ENCODE measurements at regions not wholly inside any gene's neighbourhood (a gene's known extent, or its start where the extent isn't known, plus 50 kb on each side); places are given as distances from the start of the nearest gene placed in this dataset.

DNA sequence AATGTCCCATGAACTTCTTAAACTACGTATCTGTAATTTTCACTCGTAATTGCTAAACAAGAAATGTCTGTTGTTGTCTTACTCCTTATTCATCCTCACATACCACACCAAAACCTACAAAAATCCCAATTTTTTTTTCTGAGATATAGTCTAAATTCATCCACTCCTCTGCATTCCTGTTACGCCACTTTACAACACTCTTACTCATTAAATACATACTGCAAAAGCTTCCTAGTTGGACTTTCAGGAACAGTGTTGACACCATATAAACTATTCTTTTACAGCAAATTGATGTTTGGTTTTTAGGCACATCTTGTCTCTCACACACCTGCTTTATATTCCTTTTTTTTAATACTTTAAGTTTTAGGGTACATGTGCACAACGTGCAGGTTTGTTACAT lies 934.9 kb upstream of the CADM2 start:
- TF ChIP-seq, protein P1, sequence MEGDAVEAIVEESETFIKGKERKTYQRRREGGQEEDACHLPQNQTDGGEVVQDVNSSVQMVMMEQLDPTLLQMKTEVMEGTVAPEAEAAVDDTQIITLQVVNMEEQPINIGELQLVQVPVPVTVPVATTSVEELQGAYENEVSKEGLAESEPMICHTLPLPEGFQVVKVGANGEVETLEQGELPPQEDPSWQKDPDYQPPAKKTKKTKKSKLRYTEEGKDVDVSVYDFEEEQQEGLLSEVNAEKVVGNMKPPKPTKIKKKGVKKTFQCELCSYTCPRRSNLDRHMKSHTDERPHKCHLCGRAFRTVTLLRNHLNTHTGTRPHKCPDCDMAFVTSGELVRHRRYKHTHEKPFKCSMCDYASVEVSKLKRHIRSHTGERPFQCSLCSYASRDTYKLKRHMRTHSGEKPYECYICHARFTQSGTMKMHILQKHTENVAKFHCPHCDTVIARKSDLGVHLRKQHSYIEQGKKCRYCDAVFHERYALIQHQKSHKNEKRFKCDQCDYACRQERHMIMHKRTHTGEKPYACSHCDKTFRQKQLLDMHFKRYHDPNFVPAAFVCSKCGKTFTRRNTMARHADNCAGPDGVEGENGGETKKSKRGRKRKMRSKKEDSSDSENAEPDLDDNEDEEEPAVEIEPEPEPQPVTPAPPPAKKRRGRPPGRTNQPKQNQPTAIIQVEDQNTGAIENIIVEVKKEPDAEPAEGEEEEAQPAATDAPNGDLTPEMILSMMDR (IDR thresholded peaks at IDR 0.05; ENCODE audit: low read length) = no peak
- TF ChIP-seq EZH2 (IDR thresholded peaks at IDR 0.05; ENCODE audit: borderline replicate concordance, low read length) = no peak
- Histone ChIP-seq H3K27me3 (ENCODE audit: insufficient read depth, low read length) (no peaks in the 10 kb centered on the region), H3K4me3 (ENCODE audit: low read depth, low read length, poor library complexity, severe bottlenecking) (no peak overlapping the region), H3K36me3 (ENCODE audit: insufficient read depth, low read length) (no peaks in the 10 kb centered on the region), H3K9ac (ENCODE audit: low read length) (no peak overlapping the region), H3K4me2 (ENCODE audit: low read length) (no peak overlapping the region), H3K4me1 (ENCODE audit: insufficient read depth, low read length, severe bottlenecking) (no peaks in the 10 kb centered on the region), H3K79me2 (ENCODE audit: insufficient read depth, low read length) (no peaks in the 10 kb centered on the region), H3K9me2 (ENCODE audit: low read depth, low read length) (no peaks in the 10 kb centered on the region; the same call in 1 of the 2 replicates), H3K27ac (ENCODE audit: low read depth, low read length, poor library complexity, severe bottlenecking) (no peak overlapping the region), H3F3A (ENCODE audit: insufficient read depth, low read length) (no peaks in the 10 kb centered on the region), H3K9me3 (ENCODE audit: low read length) (no peaks in the 10 kb centered on the region), H4K20me1 (ENCODE audit: insufficient read depth, low read length) (no peaks in the 10 kb centered on the region), H2AFZ (ENCODE audit: low read length) (no peak overlapping the region)

DNA sequence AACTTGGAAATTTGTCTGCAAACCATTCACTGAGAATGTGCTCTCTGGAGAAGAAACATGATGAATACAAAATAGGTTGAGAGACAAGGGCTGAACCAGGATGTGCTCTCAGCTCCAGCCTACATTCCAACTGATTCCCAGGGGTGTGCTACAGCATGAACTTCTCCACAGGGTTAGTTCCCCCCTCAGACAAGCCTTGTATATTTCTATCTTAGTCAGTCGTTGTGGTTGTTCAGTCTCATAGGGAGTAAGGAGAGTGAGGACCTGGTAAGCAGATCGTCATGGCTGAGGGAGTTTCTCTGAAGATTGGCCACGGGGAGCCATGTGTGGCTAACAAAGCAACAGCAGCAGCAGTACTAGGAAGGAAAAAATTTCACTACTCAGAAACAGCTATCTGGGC lies 919.7 kb upstream of the CADM2 start:
- no peak overlapping the region for H3K4me3 ChIP-seq (ENCODE audit: low read depth, low read length, poor library complexity, severe bottlenecking)
- no peaks in the 10 kb centered on the region for H3K9me3 ChIP-seq (ENCODE audit: low read length)
- H3K79me2 ChIP-seq (ENCODE audit: insufficient read depth, low read length) = no peaks in the 10 kb centered on the region
- no peak overlapping the region for H3K4me2 ChIP-seq (ENCODE audit: low read length)
- H3K4me1 ChIP-seq (ENCODE audit: insufficient read depth, low read length, severe bottlenecking) = no peaks in the 10 kb centered on the region
- H3K9ac ChIP-seq (ENCODE audit: low read length) = no peak overlapping the region
- no peak for TF ChIP-seq EZH2 (IDR thresholded peaks at IDR 0.05; ENCODE audit: borderline replicate concordance, low read length)
- no peaks in the 10 kb centered on the region for H3K27me3 ChIP-seq (ENCODE audit: insufficient read depth, low read length)
- no peaks in the 10 kb centered on the region for H3K36me3 ChIP-seq (ENCODE audit: insufficient read depth, low read length)
- H2AFZ ChIP-seq (ENCODE audit: low read length) = no peak overlapping the region
- H3F3A ChIP-seq (ENCODE audit: insufficient read depth, low read length) = no peaks in the 10 kb centered on the region
- H3K9me2 ChIP-seq (ENCODE audit: low read depth, low read length) = no peaks in the 10 kb centered on the region
- no peaks in the 10 kb centered on the region for H4K20me1 ChIP-seq (ENCODE audit: insufficient read depth, low read length)
- no peak overlapping the region for H3K27ac ChIP-seq (ENCODE audit: low read depth, low read length, poor library complexity, severe bottlenecking)

DNA sequence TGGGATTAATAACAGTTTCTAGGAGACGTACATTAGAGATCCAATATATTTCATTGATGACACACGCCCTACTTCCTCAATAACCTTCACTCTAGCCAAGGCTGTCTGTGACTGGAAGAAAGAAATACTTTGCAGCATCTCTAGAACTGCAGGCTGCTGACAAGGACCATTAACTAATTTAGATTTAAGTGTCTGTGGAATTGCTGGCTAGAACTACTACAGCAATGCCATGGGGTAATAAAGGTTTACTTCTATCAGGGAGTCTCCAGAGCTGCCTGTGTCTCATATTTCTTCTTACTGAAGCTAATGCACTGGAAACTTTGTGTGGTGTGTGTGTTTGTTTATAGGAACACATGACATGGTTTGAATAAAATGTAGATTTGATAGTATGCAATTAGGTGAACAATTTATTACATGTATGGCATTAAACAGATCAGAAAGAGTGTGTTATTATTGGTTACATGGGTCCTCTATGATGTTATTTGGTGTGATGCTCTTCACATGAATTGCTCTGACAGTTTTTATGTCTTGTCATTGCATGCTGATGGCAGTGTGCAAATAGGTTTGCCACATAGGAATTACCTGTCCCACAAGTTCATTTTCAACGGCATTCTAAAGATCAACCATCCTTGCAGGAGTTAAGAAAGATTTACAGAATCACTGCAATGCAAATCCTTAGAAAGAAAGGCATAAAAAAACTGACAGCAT lies 916.2 kb upstream of the CADM2 start:
- Histone ChIP-seq H3F3A (ENCODE audit: insufficient read depth, low read length) (no peaks in the 10 kb centered on the region), H3K4me3 (ENCODE audit: low read depth, low read length, poor library complexity, severe bottlenecking) (no peak overlapping the region), H3K9ac (ENCODE audit: low read length) (no peak overlapping the region), H3K9me3 (ENCODE audit: low read length) (no peaks in the 10 kb centered on the region), H3K4me1 (ENCODE audit: insufficient read depth, low read length, severe bottlenecking) (no peaks in the 10 kb centered on the region), H3K79me2 (ENCODE audit: insufficient read depth, low read length) (no peaks in the 10 kb centered on the region), H4K20me1 (ENCODE audit: insufficient read depth, low read length) (no peaks in the 10 kb centered on the region), H3K36me3 (ENCODE audit: insufficient read depth, low read length) (no peaks in the 10 kb centered on the region), H3K9me2 (ENCODE audit: low read depth, low read length) (no peaks in the 10 kb centered on the region), H3K27ac (ENCODE audit: low read depth, low read length, poor library complexity, severe bottlenecking) (no peak overlapping the region), H3K27me3 (ENCODE audit: insufficient read depth, low read length) (no peaks in the 10 kb centered on the region), H3K4me2 (ENCODE audit: low read length) (no peak overlapping the region), H2AFZ (ENCODE audit: low read length) (no peak overlapping the region)
- TF ChIP-seq EZH2 (IDR thresholded peaks at IDR 0.05; ENCODE audit: borderline replicate concordance, low read length) = no peak
- TF ChIP-seq, protein P1 (IDR thresholded peaks at IDR 0.05; ENCODE audit: low read length) = no peak

DNA sequence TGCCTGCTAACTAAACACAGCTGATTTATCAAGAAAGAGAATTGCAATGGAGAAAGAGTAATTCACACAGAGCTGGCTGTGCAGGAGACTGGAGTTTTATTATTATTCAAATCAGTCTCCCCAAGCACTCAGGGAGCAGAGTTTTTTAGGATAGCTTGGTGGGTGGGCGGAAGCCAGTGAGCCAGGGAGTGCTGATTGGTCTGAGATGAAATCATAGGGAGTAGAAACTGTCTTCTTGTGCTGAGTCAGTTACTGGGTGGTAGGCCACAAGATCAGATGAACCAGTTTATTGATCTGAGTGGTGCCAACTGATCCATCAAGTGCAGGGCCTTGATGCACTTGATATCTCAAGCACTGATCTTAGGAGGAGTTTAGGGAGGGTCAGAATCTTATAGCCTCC lies 891.9 kb upstream of the CADM2 start:
- Histone ChIP-seq H3K27me3 (ENCODE audit: insufficient read depth, low read length) (no peaks in the 10 kb centered on the region), H3K36me3 (ENCODE audit: insufficient read depth, low read length) (no peaks in the 10 kb centered on the region), H3K79me2 (ENCODE audit: insufficient read depth, low read length) (no peaks in the 10 kb centered on the region), H3K4me1 (ENCODE audit: insufficient read depth, low read length, severe bottlenecking) (no peaks in the 10 kb centered on the region), H3K9me3 (ENCODE audit: low read length) (no peaks in the 10 kb centered on the region), H2AFZ (ENCODE audit: low read length) (no peak overlapping the region), H3K27ac (ENCODE audit: low read depth, low read length, poor library complexity, severe bottlenecking) (no peak overlapping the region), H3K9ac (ENCODE audit: low read length) (no peak overlapping the region), H3K4me2 (ENCODE audit: low read length) (no peak overlapping the region), H3F3A (ENCODE audit: insufficient read depth, low read length) (no peaks in the 10 kb centered on the region), H4K20me1 (ENCODE audit: insufficient read depth, low read length) (no peaks in the 10 kb centered on the region), H3K9me2 (ENCODE audit: low read depth, low read length) (no peaks in the 10 kb centered on the region), H3K4me3 (ENCODE audit: low read depth, low read length, poor library complexity, severe bottlenecking) (no peak overlapping the region)
- TF ChIP-seq, protein P1 (IDR thresholded peaks at IDR 0.05; ENCODE audit: low read length) = no peak
- no peak for TF ChIP-seq EZH2 (IDR thresholded peaks at IDR 0.05; ENCODE audit: borderline replicate concordance, low read length)

Data from OCI-LY1 (cell line).